HepG2 (cell line): ENCODE measurements at regions not wholly inside any gene's neighbourhood (a gene's known extent, or its start where the extent isn't known, plus 50 kb on each side); places are given as distances from the start of the nearest gene placed in this dataset.

Source experiments
- ATAC-seq: fragments of 200-7000 bp; cut with Tn5 transposase; 3 replicates; pipeline ENCODE4 v1.9.1; 2020; ENCODE audit warnings: mild to moderate bottlenecking, moderate library complexity
- BruUV-seq: library from RNA; stranded (reverse); fragments of 400-500 nt; replicated peaks from 2 replicates; lab custom pipeline; 2021; lab: Mats Ljungman, UMichigan
- CTCF ChIA-PET: fragments of 300-600 bp; formaldehyde crosslinking; extraction: SDS; loops from one replicate; lab custom pipeline; 2021; ENCODE audit warnings: low total read pairs, inconsistent platforms, low intra/inter-chr PET ratio; lab: Yijun Ruan, JAX
- POLR2A ChIA-PET: fragments of 350-600 bp; sonication (Branson Sonifier 250); formaldehyde crosslinking; loops from one replicate; lab custom pipeline; 2020; ENCODE audit warnings: antibody characterized with exemption, inconsistent platforms; lab: Yijun Ruan, JAX
- DNase-seq: peaks from one replicate; pipeline ENCODE4 v3.0.0-alpha.2; 2015; ENCODE audit warnings: low spot score
- FAIRE-seq: peaks from 3 replicates; lab custom pipeline; 2011; peaks lifted over from hg19 to GRCh38; lab: Jason Lieb, UNC
- H2AFZ ChIP-seq: one replicate; pipeline ENCODE4 v1.6.1; 2011; ENCODE audit warnings: low read length, inconsistent platforms
- H3K27ac ChIP-seq: fragments of 300-600 bp; 3 replicates; pipeline ENCODE4 v1.8.0; 2011; ENCODE audit warnings: mixed run types, mild to moderate bottlenecking, mixed read lengths, low read length, inconsistent platforms; ENCODE audit not compliant: insufficient read depth; ENCODE audit errors: extremely low read length
- H3K27me3 ChIP-seq, 2 experiments: fragments of 200-600 bp in 1 of 2; 2 replicates in 1 of 2; 3 replicates in 1 of 2; pipeline versions ENCODE4 v1.6.0 to v1.8.0; 2011; ENCODE audit warnings: low read length in 2 of 2, mild to moderate bottlenecking in 2 of 2, moderate library complexity in 2 of 2, inconsistent platforms in 1 of 2; ENCODE audit not compliant: insufficient read depth in 2 of 2, control insufficient read depth in 1 of 2
- H3K36me3 ChIP-seq, 2 experiments: fragments of 200-600 bp in 1 of 2; replicated peaks in 1 of 2; 2 replicates in 1 of 2; 3 replicates in 1 of 2; pipeline versions ENCODE4 v1.5.1 to v1.8.0; 2011; ENCODE audit warnings: low read length in 2 of 2, inconsistent platforms in 1 of 2; ENCODE audit not compliant: insufficient read depth in 2 of 2, control insufficient read depth in 1 of 2
- H3K4me1 ChIP-seq: 2 replicates; pipeline ENCODE4 v1.5.1; 2012; ENCODE audit warnings: low read length, inconsistent platforms; ENCODE audit not compliant: insufficient read depth
- H3K4me2 ChIP-seq: 2 replicates; pipeline ENCODE4 v1.6.0; 2011; ENCODE audit warnings: low read depth, low read length, inconsistent platforms
- H3K4me3 ChIP-seq, 3 experiments: fragments of 200-600 bp in 1 of 3; sonication (generic), shearing (Covaris generic) in 1 of 3; replicated peaks in 1 of 3; 2 replicates each; pipeline ENCODE4 v1.5.1; 2011 to 2016; ENCODE audit warnings: low read length in 3 of 3, inconsistent platforms in 2 of 3, low read depth in 2 of 3, mild to moderate bottlenecking in 2 of 3, control low read depth in 1 of 3, mixed read lengths in 1 of 3; ENCODE audit not compliant: insufficient read depth in 1 of 3
- H3K79me2 ChIP-seq: one replicate; pipeline ENCODE4 v1.6.1; 2011; ENCODE audit warnings: low read length, inconsistent platforms; ENCODE audit not compliant: insufficient read depth
- H3K9ac ChIP-seq: 2 replicates; pipeline ENCODE4 v1.6.0; 2011; ENCODE audit warnings: mild to moderate bottlenecking, low read depth, low read length, inconsistent platforms; ENCODE audit not compliant: insufficient read depth
- H3K9me3 ChIP-seq: 2 replicates; pipeline ENCODE4 v1.5.1; 2012; ENCODE audit warnings: mild to moderate bottlenecking, low read length
- H4K20me1 ChIP-seq: 2 replicates; pipeline ENCODE4 v1.6.0; 2011; ENCODE audit warnings: inconsistent platforms, mild to moderate bottlenecking, low read length, moderate library complexity; ENCODE audit not compliant: insufficient read depth
- ATRX ChIP-seq: sonication (generic); formaldehyde crosslinking; IDR thresholded peaks from 2 replicates; pipeline ENCODE4 v1.4.0; 2020; ENCODE audit warnings: missing genetic modification reagents, borderline replicate concordance
- GPN1 ChIP-seq: sonication (generic); formaldehyde crosslinking; IDR thresholded peaks from 2 replicates; pipeline ENCODE4 v1.5.1; 2020; ENCODE audit warnings: missing genetic modification reagents, borderline replicate concordance
- SALL2 ChIP-seq: sonication (generic); formaldehyde crosslinking; IDR thresholded peaks from 2 replicates; pipeline ENCODE4 v1.8.1; 2023; ENCODE audit warnings: mild to moderate bottlenecking, missing genetic modification reagents, inconsistent platforms
- SKI ChIP-seq: fragments of 450-650 bp; IDR thresholded peaks from one replicate; pipeline ENCODE4 v1.6.1; 2018; ENCODE audit warnings: mild to moderate bottlenecking; ENCODE audit not compliant: partially characterized antibody
- ZEB1 ChIP-seq: IDR thresholded peaks from 2 replicates; pipeline ENCODE4 v1.6.1; 2012; ENCODE audit warnings: mild to moderate bottlenecking, low read depth, inconsistent platforms; ENCODE audit not compliant: insufficient replicate concordance
- ZNF3 ChIP-seq: IDR thresholded peaks from 2 replicates; pipeline ENCODE4 v1.7.0; 2017; ENCODE audit warnings: inconsistent platforms
- ZSCAN31 ChIP-seq: sonication (generic); formaldehyde crosslinking; IDR thresholded peaks from 2 replicates; pipeline ENCODE4 v1.5.0; 2020; ENCODE audit warnings: low read depth, mild to moderate bottlenecking, missing genetic modification reagents
- WGBS: methylation state at CpG from one replicate; pipeline ENCODE4 v1.1.6; 2017; ENCODE audit warnings: low lambda C conversion rate; 5-methylcytosine and 5-hydroxymethylcytosine counted together
- in situ Hi-C: cut with HindIII; loops from 2 replicates; pipeline ENCODE4 v1.10.0; 2017; ENCODE audit warnings: low pct_unique_long_range_greater_than_20kb; ENCODE audit not compliant: extremely low pct_ligation_motif_present
- intact Hi-C: fragments of 100-400 bp; cut with micrococcal nuclease; formaldehyde crosslinking; loops from one replicate; pipeline ENCODE4 v1.10.0; 2022; ENCODE audit not compliant: unreplicated experiment
- TF ChIP-seq, protein P1 (sequence below): sonication (generic); formaldehyde crosslinking; IDR thresholded peaks from 2 replicates; pipeline ENCODE4 v1.4.0; 2020; ENCODE audit warnings: missing genetic modification reagents, borderline replicate concordance
- TF ChIP-seq, protein P2 (sequence below): conservative IDR thresholded peaks from 2 replicates; pipeline ENCODE4 v1.6.1; 2018; ENCODE audit warnings: missing genetic modification reagents

DNA sequence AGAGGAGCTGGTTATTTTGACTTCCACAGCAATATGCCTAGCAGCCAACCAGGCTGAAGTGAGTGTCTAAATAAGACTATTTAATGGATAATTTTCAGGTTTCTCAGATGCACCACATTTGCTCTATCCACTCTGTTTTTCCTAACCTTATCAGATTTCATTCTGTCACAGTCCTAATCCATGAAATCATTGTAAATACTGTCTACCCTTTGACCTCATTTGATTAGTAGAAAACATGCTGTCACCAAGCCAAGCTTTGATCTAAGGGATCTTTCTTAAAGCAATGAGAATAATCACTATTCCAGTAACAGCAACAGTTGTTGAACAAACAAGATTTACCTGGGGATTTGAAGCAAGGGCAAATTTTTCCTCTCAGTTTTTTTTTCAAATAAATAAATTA, 595.6 kb downstream of the LTN1 start (continued):
- TF ChIP-seq, protein P1, sequence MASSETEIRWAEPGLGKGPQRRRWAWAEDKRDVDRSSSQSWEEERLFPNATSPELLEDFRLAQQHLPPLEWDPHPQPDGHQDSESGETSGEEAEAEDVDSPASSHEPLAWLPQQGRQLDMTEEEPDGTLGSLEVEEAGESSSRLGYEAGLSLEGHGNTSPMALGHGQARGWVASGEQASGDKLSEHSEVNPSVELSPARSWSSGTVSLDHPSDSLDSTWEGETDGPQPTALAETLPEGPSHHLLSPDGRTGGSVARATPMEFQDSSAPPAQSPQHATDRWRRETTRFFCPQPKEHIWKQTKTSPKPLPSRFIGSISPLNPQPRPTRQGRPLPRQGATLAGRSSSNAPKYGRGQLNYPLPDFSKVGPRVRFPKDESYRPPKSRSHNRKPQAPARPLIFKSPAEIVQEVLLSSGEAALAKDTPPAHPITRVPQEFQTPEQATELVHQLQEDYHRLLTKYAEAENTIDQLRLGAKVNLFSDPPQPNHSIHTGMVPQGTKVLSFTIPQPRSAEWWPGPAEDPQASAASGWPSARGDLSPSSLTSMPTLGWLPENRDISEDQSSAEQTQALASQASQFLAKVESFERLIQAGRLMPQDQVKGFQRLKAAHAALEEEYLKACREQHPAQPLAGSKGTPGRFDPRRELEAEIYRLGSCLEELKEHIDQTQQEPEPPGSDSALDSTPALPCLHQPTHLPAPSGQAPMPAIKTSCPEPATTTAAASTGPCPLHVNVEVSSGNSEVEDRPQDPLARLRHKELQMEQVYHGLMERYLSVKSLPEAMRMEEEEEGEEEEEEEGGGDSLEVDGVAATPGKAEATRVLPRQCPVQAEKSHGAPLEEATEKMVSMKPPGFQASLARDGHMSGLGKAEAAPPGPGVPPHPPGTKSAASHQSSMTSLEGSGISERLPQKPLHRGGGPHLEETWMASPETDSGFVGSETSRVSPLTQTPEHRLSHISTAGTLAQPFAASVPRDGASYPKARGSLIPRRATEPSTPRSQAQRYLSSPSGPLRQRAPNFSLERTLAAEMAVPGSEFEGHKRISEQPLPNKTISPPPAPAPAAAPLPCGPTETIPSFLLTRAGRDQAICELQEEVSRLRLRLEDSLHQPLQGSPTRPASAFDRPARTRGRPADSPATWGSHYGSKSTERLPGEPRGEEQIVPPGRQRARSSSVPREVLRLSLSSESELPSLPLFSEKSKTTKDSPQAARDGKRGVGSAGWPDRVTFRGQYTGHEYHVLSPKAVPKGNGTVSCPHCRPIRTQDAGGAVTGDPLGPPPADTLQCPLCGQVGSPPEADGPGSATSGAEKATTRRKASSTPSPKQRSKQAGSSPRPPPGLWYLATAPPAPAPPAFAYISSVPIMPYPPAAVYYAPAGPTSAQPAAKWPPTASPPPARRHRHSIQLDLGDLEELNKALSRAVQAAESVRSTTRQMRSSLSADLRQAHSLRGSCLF (CRISPR knock-in tag), result no peak
- no peak for TF ChIP-seq SKI
- no peak for TF ChIP-seq GPN1 (CRISPR knock-in tag)
- no peak for TF ChIP-seq ZSCAN31
- TF ChIP-seq SALL2 (CRISPR knock-in tag), result no peak
- TF ChIP-seq ZEB1, result no peak
- TF ChIP-seq, protein P2, sequence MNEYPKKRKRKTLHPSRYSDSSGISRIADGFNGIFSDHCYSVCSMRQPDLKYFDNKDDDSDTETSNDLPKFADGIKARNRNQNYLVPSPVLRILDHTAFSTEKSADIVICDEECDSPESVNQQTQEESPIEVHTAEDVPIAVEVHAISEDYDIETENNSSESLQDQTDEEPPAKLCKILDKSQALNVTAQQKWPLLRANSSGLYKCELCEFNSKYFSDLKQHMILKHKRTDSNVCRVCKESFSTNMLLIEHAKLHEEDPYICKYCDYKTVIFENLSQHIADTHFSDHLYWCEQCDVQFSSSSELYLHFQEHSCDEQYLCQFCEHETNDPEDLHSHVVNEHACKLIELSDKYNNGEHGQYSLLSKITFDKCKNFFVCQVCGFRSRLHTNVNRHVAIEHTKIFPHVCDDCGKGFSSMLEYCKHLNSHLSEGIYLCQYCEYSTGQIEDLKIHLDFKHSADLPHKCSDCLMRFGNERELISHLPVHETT (CRISPR knock-in tag), result no peak
- TF ChIP-seq ATRX (CRISPR knock-in tag), result no peak

DNA sequence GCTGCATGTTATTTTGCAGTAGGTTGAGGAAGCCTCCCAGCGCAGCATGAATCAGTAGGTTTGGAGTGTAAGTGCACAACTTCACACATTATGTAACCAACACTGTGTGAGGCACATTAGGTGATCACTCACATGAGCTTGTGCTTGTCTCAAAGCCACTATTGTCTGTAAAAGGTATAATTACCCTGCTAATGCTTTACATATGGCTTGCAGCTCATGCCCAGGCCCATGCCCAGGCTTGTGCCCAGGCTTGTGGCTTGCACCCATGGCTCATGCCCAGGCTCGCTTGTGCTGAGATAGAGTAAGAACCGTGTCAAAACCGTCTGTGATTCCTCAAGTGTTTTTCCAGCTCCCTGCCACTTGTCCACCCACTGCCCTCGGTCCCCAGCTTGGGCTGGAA, 596.3 kb downstream of the LTN1 start:
- H3K4me2 ChIP-seq, result no peak overlapping the region
- H3K4me1 ChIP-seq, result no peaks in the 10 kb centered on the region
- no peak overlapping the region for H2AFZ ChIP-seq
- no peak for TF ChIP-seq ZNF3
- TF ChIP-seq, all 625 proteins: peak for 0
- H3K36me3 ChIP-seq, result no peaks in the 10 kb centered on the region
- FAIRE-seq (no peak), DNase-seq (no peak), ATAC-seq (no peak)
- no peaks in the 10 kb centered on the region for H4K20me1 ChIP-seq
- CTCF ChIA-PET, result no interaction called here
- H3K79me2 ChIP-seq, result no peaks in the 10 kb centered on the region
- H3K9ac ChIP-seq, result no peak overlapping the region
- BruUV-seq, result no TSS peak
- H3K9me3 ChIP-seq, result peaks cover 90% of the 10 kb centered on the region
- intact Hi-C loops, result no loop called here
- no peak overlapping the region for H3K27ac ChIP-seq
- H3K4me3 ChIP-seq, result no peak overlapping the region
- no peaks in the 10 kb centered on the region for H3K27me3 ChIP-seq
- in situ Hi-C loops, result no loop called here
- POLR2A ChIA-PET, result no interaction called here
- 7% methylated on average over 3 of the region's 5 CpGs for WGBS
